GM12878 (cell line): ENCODE measurements at regions not wholly inside any gene's neighbourhood (a gene's known extent, or its start where the extent isn't known, plus 50 kb on each side); places are given as distances from the start of the nearest gene placed in this dataset.

Experiments
- CHD2 ChIP-seq: IDR thresholded peaks from 2 replicates; pipeline ENCODE4 v1.6.1; 2011; ENCODE audit warnings: low read depth, low read length, improper control_type of control experiment, borderline replicate concordance
- CHD4 ChIP-seq: fragments of 200-600 bp; sonication (generic); IDR thresholded peaks from 2 replicates; pipeline ENCODE4 v1.6.1; 2016; ENCODE audit warnings: mild to moderate bottlenecking
- CTCF ChIP-seq, 3 experiments: IDR thresholded peaks in 2 of 3; conservative IDR thresholded peaks in 1 of 3; 2 replicates each; pipeline ENCODE4 v1.5.1; 2011; ENCODE audit warnings: low read depth in 3 of 3, low read length in 3 of 3, mild to moderate bottlenecking in 3 of 3, control low read depth in 2 of 3, moderate library complexity in 2 of 3, inconsistent platforms in 1 of 3, mixed read lengths in 1 of 3; ENCODE audit not compliant: control insufficient read depth in 2 of 3, insufficient read depth in 1 of 3; ENCODE audit errors: extremely low read depth in 1 of 3
- E2F8 ChIP-seq: fragments of 450-650 bp; IDR thresholded peaks from 2 replicates; pipeline ENCODE4 v1.6.1; 2018; ENCODE audit warnings: mild to moderate bottlenecking, low read depth, moderate library complexity; ENCODE audit not compliant: partially characterized antibody
- EED ChIP-seq: sonication (generic); IDR thresholded peaks from 2 replicates; pipeline ENCODE4 v1.6.1; 2016; ENCODE audit warnings: antibody characterized with exemption, low read depth
- EZH2 ChIP-seq: IDR thresholded peaks from 2 replicates; pipeline ENCODE4 v1.6.1; 2012; ENCODE audit warnings: low read depth, mild to moderate bottlenecking, control low read depth, inconsistent platforms, low read length, borderline replicate concordance; ENCODE audit not compliant: control insufficient read depth
- FOXM1 ChIP-seq: IDR thresholded peaks from 2 replicates; pipeline ENCODE4 v1.6.1; 2012; ENCODE audit warnings: low read depth, mild to moderate bottlenecking, inconsistent platforms, low read length, moderate library complexity
- JUND ChIP-seq: IDR thresholded peaks from 2 replicates; pipeline ENCODE4 v1.6.1; 2012; ENCODE audit warnings: low read depth, mild to moderate bottlenecking, low read length, improper control_type of control experiment, moderate library complexity
- MAX ChIP-seq: IDR thresholded peaks from 2 replicates; pipeline ENCODE4 v1.6.1; 2012; ENCODE audit warnings: low read depth, low read length, improper control_type of control experiment
- MTA3 ChIP-seq: IDR thresholded peaks from 2 replicates; pipeline ENCODE4 v1.6.1; 2012; ENCODE audit warnings: low read length, inconsistent platforms, borderline replicate concordance
- SIN3A ChIP-seq: IDR thresholded peaks from 2 replicates; pipeline ENCODE4 v1.6.1; 2012; ENCODE audit warnings: low read depth, low read length, improper control_type of control experiment
- TAF1 ChIP-seq: IDR thresholded peaks from 2 replicates; pipeline ENCODE4 v1.6.1; 2011; ENCODE audit warnings: mild to moderate bottlenecking, low read depth, low read length, borderline replicate concordance
- YY1 ChIP-seq: IDR thresholded peaks from 2 replicates; pipeline ENCODE4 v1.6.1; 2011; ENCODE audit warnings: low read depth, mild to moderate bottlenecking, low read length
- ZNF384 ChIP-seq: IDR thresholded peaks from 2 replicates; pipeline ENCODE4 v1.6.1; 2012; ENCODE audit warnings: low read depth, mild to moderate bottlenecking, low read length, improper control_type of control experiment, borderline replicate concordance

- TF ChIP-seq EED (no peak), CHD4 (no peak), TAF1 (no peak), CTCF (IDR thresholded peaks at IDR 0.05 in 2 of 3, conservative IDR thresholded peaks at IDR 0.05 in 1 of 3; ENCODE audit: control insufficient read depth in 2 of 3, extremely low read depth in 1 of 3, insufficient read depth in 1 of 3, low read depth in 3 of 3, low read length in 3 of 3) (no peak), EZH2 (no peak), FOXM1 (no peak), MAX (no peak), JUND (no peak), SIN3A (no peak), MTA3 (no peak), YY1 (no peak), E2F8 (no peak), CHD2 (no peak), ZNF384 (no peak)
These were observed 394.7 kb upstream of the GRM3 start for GRCh38 chr7:86248977-86249376.
